Body of pancreas (tissue), 4 donors: ENCODE measurements at regions not wholly inside any gene's neighbourhood (a gene's known extent, or its start where the extent isn't known, plus 50 kb on each side); places are given as distances from the start of the nearest gene placed in this dataset.

Source experiments
- CTCF ChIP-seq, 7 experiments: fragments of 450-650 bp in 4 of 7; fragments of 200-600 bp in 3 of 7; sonication (generic) in 3 of 7; IDR thresholded peaks; one replicate each; pipeline ENCODE4 v1.5.1; 2016 to 2019; ENCODE audit warnings: antibody characterized with exemption in 7 of 7
- POLR2A ChIP-seq, 3 donors: fragments of 450-650 bp; IDR thresholded peaks; one replicate each; pipeline ENCODE4 v1.6.1; 2016; ENCODE audit warnings: antibody characterized with exemption in 3 of 3, mild to moderate bottlenecking in 2 of 3

GRCh38 chr1:38235705-38236104 is 189.1 kb upstream of the POU3F1 start:
- no peak for TF ChIP-seq CTCF (IDR thresholded peaks at IDR 0.05)
- TF ChIP-seq POLR2A (IDR thresholded peaks at IDR 0.05) = no peak
